ENCODE measurements at regions not wholly inside any gene's neighbourhood (a gene's known extent, or its start where the extent isn't known, plus 50 kb on each side); places are given as distances from the start of the nearest gene placed in this dataset.

GRCh38 chr3:160126761-160127160 lies 98.5 kb upstream of the C3orf80 start:
- DNase-seq (ENCODE audit: low spot score), result no peak
- TF ChIP-seq CTCF (IDR thresholded peaks at IDR 0.05; ENCODE audit: unreplicated experiment), result no peak
- Mint-ChIP-seq H3K36me3 (ENCODE audit: low read depth, unreplicated experiment) (no peaks in the 10 kb centered on the region), H3K4me1 (ENCODE audit: unreplicated experiment) (peaks cover 2% of the 10 kb centered on the region), H3K27me3 (ENCODE audit: unreplicated experiment) (peaks cover 1% of the 10 kb centered on the region), H3K4me3 (ENCODE audit: unreplicated experiment) (no peak overlapping the region), H3K27ac (ENCODE audit: unreplicated experiment) (no peak overlapping the region), H3K9me3 (ENCODE audit: unreplicated experiment) (no peaks in the 10 kb centered on the region)

GRCh38 chr3:160127308-160127707 lies 97.9 kb upstream of the C3orf80 start:
- Mint-ChIP-seq H3K4me3 (ENCODE audit: unreplicated experiment) (no peak overlapping the region), H3K9me3 (ENCODE audit: unreplicated experiment) (no peaks in the 10 kb centered on the region)
- no peak for DNase-seq (ENCODE audit: low spot score)

GRCh38 chr3:160128056-160128455 lies 97.2 kb upstream of the C3orf80 start:
- Mint-ChIP-seq H3K27me3 (ENCODE audit: unreplicated experiment) (no peaks in the 10 kb centered on the region), H3K36me3 (ENCODE audit: low read depth, unreplicated experiment) (no peaks in the 10 kb centered on the region), H3K4me1 (ENCODE audit: unreplicated experiment) (peaks cover 2% of the 10 kb centered on the region), H3K9me3 (ENCODE audit: unreplicated experiment) (no peaks in the 10 kb centered on the region), H3K27ac (ENCODE audit: unreplicated experiment) (no peak overlapping the region), H3K4me3 (ENCODE audit: unreplicated experiment) (no peak overlapping the region)
- DNase-seq (ENCODE audit: low spot score), result no peak
- no peak for TF ChIP-seq CTCF (IDR thresholded peaks at IDR 0.05; ENCODE audit: unreplicated experiment)

More at GRCh38 chr3:160127308-160127707, 97.9 kb upstream of the C3orf80 start:
- H3K27me3 Mint-ChIP-seq (ENCODE audit: unreplicated experiment), result no peaks in the 10 kb centered on the region
- H3K4me1 Mint-ChIP-seq (ENCODE audit: unreplicated experiment), result peaks cover 2% of the 10 kb centered on the region
- H3K27ac Mint-ChIP-seq (ENCODE audit: unreplicated experiment), result no peak overlapping the region
- no peaks in the 10 kb centered on the region for H3K36me3 Mint-ChIP-seq (ENCODE audit: low read depth, unreplicated experiment)
- no peak for TF ChIP-seq CTCF (IDR thresholded peaks at IDR 0.05; ENCODE audit: unreplicated experiment)

GRCh38 chr3:160129459-160130061 lies 95.7 kb upstream of the C3orf80 start:
- no peaks in the 10 kb centered on the region for H3K36me3 Mint-ChIP-seq (ENCODE audit: low read depth, unreplicated experiment)
- no peak overlapping the region for H3K4me3 Mint-ChIP-seq (ENCODE audit: unreplicated experiment)
- peaks cover 2% of the 10 kb centered on the region for H3K4me1 Mint-ChIP-seq (ENCODE audit: unreplicated experiment)
- no peak for TF ChIP-seq CTCF (IDR thresholded peaks at IDR 0.05; ENCODE audit: unreplicated experiment)
- no peak for DNase-seq (ENCODE audit: low spot score)
- H3K27ac Mint-ChIP-seq (ENCODE audit: unreplicated experiment), result no peak overlapping the region
- peaks cover 2% of the 10 kb centered on the region for H3K27me3 Mint-ChIP-seq (ENCODE audit: unreplicated experiment)
- no peaks in the 10 kb centered on the region for H3K9me3 Mint-ChIP-seq (ENCODE audit: unreplicated experiment)

- H3K27ac Mint-ChIP-seq (ENCODE audit: unreplicated experiment), result no peak overlapping the region
- H3K36me3 Mint-ChIP-seq (ENCODE audit: low read depth, unreplicated experiment), result no peaks in the 10 kb centered on the region
- no peak overlapping the region for H3K4me3 Mint-ChIP-seq (ENCODE audit: unreplicated experiment)
- DNase-seq (ENCODE audit: low spot score), result no peak
- no peak for TF ChIP-seq CTCF (IDR thresholded peaks at IDR 0.05; ENCODE audit: unreplicated experiment)
- H3K9me3 Mint-ChIP-seq (ENCODE audit: unreplicated experiment), result no peaks in the 10 kb centered on the region
- peaks cover 2% of the 10 kb centered on the region for H3K4me1 Mint-ChIP-seq (ENCODE audit: unreplicated experiment)
- peaks cover 2% of the 10 kb centered on the region for H3K27me3 Mint-ChIP-seq (ENCODE audit: unreplicated experiment)
Measured at GRCh38 chr3:160130071-160130470, 95.2 kb upstream of the C3orf80 start.
